WTC11 (cell line): ENCODE measurements at regions not wholly inside any gene's neighbourhood (a gene's known extent, or its start where the extent isn't known, plus 50 kb on each side); places are given as distances from the start of the nearest gene placed in this dataset.

Experiments
- CTCF ChIP-seq: fragments of 200-600 bp; IDR thresholded peaks from 2 replicates; pipeline ENCODE4 v1.8.0; 2022; ENCODE audit warnings: antibody characterized with exemption
- FOXK1 ChIP-seq: sonication (generic); formaldehyde crosslinking; IDR thresholded peaks from 2 replicates; pipeline ENCODE4 v1.8.0; 2022; ENCODE audit warnings: mild to moderate bottlenecking, moderate library complexity, missing genetic modification reagents
- FOXP1 ChIP-seq: sonication (generic); formaldehyde crosslinking; IDR thresholded peaks from 2 replicates; pipeline ENCODE4 v1.8.0; 2022; ENCODE audit warnings: missing genetic modification reagents, mild to moderate bottlenecking, moderate library complexity, borderline replicate concordance
- MAX ChIP-seq: sonication (generic); formaldehyde crosslinking; IDR thresholded peaks from 2 replicates; pipeline ENCODE4 v1.8.0; 2022; ENCODE audit warnings: mild to moderate bottlenecking, missing genetic modification reagents
- NR1H2 ChIP-seq: sonication (generic); formaldehyde crosslinking; IDR thresholded peaks from 2 replicates; pipeline ENCODE4 v1.9.0; 2021; ENCODE audit warnings: mild to moderate bottlenecking, moderate library complexity, missing genetic modification reagents
- USF1 ChIP-seq: sonication (generic); formaldehyde crosslinking; IDR thresholded peaks from 2 replicates; pipeline ENCODE4 v1.8.0; 2022; ENCODE audit warnings: mild to moderate bottlenecking, missing genetic modification reagents
- ZNF317 ChIP-seq: sonication (generic); formaldehyde crosslinking; IDR thresholded peaks from 2 replicates; pipeline ENCODE4 v1.8.1; 2023; ENCODE audit warnings: low read depth, mild to moderate bottlenecking, moderate library complexity, missing genetic modification reagents, borderline replicate concordance
- TF ChIP-seq, protein P1 (sequence below): sonication (generic); formaldehyde crosslinking; IDR thresholded peaks from 2 replicates; pipeline ENCODE4 v1.8.0; 2022; ENCODE audit warnings: missing genetic modification reagents

DNA sequence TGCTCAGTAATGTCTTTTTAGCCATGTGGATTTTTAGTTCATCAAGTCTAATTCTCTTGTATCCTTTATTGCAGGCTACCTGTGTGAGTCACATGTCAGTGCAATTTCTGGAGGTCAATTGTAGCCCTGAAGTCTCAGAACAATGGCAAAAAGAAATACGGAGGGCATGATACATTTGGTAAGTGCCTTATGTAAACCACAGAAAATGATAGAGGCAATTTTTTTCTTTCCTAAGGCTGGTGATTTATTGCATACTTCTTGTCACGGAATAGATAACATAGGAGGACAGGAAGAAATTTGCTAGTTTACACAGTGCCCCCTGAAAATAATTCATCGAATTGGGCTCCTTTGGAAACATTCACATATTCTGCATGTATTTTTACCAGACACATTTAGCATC lies 235.9 kb downstream of the DMRTA1 start:
- TF ChIP-seq CTCF: no peak
- TF ChIP-seq FOXP1 (CRISPR knock-in tag): no peak
- no peak for TF ChIP-seq NR1H2 (CRISPR knock-in tag)
- no peak for TF ChIP-seq ZNF317 (CRISPR knock-in tag)
- TF ChIP-seq, protein P1, sequence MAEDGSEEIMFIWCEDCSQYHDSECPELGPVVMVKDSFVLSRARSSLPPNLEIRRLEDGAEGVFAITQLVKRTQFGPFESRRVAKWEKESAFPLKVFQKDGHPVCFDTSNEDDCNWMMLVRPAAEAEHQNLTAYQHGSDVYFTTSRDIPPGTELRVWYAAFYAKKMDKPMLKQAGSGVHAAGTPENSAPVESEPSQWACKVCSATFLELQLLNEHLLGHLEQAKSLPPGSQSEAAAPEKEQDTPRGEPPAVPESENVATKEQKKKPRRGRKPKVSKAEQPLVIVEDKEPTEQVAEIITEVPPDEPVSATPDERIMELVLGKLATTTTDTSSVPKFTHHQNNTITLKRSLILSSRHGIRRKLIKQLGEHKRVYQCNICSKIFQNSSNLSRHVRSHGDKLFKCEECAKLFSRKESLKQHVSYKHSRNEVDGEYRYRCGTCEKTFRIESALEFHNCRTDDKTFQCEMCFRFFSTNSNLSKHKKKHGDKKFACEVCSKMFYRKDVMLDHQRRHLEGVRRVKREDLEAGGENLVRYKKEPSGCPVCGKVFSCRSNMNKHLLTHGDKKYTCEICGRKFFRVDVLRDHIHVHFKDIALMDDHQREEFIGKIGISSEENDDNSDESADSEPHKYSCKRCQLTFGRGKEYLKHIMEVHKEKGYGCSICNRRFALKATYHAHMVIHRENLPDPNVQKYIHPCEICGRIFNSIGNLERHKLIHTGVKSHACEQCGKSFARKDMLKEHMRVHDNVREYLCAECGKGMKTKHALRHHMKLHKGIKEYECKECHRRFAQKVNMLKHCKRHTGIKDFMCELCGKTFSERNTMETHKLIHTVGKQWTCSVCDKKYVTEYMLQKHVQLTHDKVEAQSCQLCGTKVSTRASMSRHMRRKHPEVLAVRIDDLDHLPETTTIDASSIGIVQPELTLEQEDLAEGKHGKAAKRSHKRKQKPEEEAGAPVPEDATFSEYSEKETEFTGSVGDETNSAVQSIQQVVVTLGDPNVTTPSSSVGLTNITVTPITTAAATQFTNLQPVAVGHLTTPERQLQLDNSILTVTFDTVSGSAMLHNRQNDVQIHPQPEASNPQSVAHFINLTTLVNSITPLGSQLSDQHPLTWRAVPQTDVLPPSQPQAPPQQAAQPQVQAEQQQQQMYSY: no peak
- TF ChIP-seq USF1 (CRISPR knock-in tag): no peak
- TF ChIP-seq MAX (CRISPR knock-in tag): no peak
- no peak for TF ChIP-seq FOXK1
